ELF-1 (cell line): ENCODE measurements at regions not wholly inside any gene's neighbourhood (a gene's known extent, or its start where the extent isn't known, plus 50 kb on each side); places are given as distances from the start of the nearest gene placed in this dataset.
"Not testable (repeated sequence)": the region's sequence is repeated elsewhere in the genome, so short reads cannot be mapped to it uniquely, and the experiment has no call there.

Source experiments
- DNase-seq: peaks from one replicate; pipeline ENCODE4 v3.0.0-alpha.2; 2016; ENCODE audit warnings: low read depth, low spot score

- DNase-seq: no peak
These were observed 256.4 kb downstream of the ACKR3 start for GRCh38 chr2:236825989-236826510.

GRCh38 chr2:236826606-236827156 lies 257.1 kb downstream of the ACKR3 start:
- no peak for DNase-seq

DNA sequence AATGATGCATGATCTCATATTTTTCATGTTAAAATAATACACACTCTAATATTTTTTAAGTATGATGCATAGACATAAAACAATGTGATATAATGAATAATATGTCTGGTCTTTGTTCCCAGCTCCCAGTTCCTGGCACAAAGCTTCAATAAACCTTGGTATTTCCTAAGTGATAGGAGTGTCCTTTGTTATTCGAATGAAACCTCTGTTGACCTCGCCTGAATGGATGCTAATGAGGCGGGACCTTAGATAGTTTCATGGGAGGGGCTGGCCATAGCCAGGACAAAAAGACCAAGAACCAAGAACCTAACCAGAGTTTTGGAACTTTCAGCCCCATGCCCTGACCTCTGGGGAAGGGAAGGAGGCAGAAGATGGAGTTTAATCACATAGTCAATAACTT lies 257.7 kb upstream of the COPS8 start:
- peak; percentile 78 for DNase-seq

- no peak for DNase-seq
These were observed 256.9 kb upstream of the COPS8 start for GRCh38 chr2:236828820-236829219.

DNA sequence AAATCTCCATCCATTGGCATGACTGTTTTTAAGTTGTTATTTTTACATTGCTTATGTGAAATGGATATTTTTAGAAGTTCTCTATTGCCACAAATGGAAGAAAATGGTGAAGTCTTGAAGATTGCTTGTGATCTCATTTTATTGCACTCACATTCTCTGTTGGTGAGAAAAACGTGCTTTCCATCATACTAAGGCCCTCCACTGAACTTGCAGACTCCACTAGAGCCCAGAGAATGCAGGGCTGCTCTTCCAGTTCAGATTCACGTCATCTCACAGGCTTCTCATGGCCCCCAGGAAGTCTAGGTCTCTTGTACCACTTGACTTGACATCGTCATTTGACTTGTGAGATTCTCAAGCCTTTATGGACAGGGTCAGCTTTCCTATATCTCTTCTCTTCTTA lies 254.8 kb upstream of the COPS8 start:
- no peak for DNase-seq

DNA sequence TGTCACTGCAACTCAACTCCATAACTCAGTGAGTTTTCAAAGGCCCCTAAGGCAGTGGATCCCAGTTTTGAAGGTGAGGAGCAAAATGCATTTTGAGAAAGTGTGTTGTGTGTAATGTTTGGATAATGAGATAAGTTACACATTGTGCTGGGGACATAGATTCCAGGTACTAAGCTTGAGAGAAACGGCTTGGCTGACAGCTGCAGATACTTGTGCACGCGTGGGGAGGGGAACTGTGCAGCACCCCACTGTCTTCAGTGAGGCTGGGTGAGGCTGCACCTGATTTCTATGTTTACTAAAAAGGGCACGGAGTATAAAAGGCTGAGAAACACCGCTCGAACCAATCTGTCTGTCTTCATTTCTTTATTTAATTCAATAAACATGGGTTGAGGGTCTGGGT lies 254.0 kb upstream of the COPS8 start:
- DNase-seq: no peak

- DNase-seq: no peak
These were observed 252.1 kb upstream of the COPS8 start for GRCh38 chr2:236833501-236834073.

GRCh38 chr2:236834284-236834683 lies 251.4 kb upstream of the COPS8 start:
- DNase-seq: no peak

GRCh38 chr2:236835307-236836024 lies 250.2 kb upstream of the COPS8 start:
- DNase-seq: no peak

DNA sequence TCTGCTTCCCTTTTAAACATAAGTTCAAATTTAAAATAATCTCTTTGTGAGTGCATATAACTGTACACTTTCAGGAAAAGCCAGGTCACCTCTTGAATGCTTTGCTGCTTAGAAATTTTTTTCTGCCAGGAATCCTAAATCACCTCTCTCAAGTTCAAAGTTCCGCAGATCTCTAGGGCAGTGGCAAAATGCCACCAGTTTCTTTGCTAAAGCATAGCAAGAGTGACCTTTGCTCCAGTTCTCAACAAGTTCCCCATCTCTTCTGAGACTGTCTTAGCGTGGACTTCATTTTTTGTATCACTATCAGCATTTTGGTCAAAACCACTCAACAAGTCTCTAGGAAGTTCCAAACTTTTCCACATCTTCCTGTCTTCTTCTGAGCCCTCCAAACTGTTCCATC lies 249.7 kb upstream of the COPS8 start:
- not testable (repeated sequence) for DNase-seq

- no peak for DNase-seq
These were observed 245.5 kb upstream of the COPS8 start for GRCh38 chr2:236840215-236840614.

DNA sequence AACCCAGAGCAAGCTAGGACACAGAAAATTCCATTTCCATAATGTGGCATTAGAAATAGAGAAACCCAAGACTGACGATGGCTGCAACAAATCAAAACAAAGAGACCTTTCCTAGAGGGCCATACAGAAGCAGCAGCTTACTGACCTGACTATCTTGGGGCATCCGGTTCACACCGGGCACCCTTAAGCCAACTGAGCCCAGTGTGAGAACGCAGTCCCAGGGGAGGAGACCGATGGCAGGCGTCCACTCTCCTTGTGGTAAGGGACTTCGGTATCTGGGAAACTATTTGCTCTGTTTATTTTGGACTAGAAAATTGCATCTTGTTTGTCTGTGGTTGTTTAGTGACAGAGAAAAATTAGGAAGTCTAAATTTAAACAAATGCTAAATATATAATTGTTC lies 244.8 kb upstream of the COPS8 start:
- DNase-seq: no peak

DNA sequence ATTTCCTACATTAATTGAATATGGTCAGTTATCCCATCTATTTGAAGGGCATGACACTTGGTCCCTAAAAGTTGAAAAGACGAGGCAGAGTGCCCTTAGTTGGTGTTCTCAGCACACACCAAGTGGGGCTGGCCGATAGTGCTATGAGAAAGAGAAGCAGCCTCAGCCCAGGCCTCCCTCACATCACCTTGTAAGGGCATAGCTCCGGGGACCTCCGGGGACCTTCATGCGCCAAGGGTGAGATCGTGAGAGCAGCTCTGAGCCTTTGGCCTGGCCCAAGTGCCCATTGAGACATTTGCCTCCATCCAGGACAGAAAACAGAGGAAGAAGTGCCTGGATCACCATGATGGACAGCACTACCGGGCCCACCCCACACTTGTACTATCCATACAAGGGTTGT lies 244.3 kb upstream of the COPS8 start:
- no peak for DNase-seq

DNA sequence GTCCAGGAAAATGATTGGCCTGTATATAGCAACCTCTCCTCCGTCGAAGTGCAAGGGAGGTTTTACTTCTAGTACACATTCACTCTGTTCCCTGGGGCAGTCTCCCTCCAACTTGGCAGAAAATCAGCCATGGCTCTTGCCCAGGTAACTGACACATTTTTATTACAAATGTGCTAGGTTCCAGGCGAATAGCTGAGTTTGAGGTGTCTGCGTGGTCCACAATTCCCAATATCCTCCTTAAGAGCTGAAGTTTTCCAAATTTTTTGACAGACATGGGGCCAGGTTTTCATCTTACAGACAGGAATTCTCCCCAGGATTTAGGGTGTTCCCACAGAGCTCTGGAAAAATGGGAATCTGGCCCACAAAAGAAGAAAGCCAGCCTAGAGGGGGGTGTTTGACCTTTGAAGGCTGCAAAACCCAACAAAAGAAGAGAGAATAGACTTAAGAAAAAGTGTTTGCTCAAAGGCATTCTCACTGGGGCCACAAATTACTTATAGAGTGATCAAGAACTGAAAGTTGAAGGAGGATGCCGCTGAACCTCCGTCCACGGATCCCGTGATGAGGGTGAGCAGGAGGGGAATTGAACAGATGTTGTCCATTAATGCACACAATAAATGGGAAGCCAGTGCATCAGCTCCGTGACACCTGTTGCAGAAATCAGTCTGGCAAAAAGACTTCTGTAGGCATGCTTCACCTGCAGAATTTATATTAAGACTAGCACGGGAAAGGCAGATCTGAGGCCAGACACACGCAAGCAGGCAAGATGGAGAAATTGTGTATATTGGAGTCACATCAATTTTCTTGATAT lies 242.3 kb upstream of the COPS8 start:
- no peak for DNase-seq

DNA sequence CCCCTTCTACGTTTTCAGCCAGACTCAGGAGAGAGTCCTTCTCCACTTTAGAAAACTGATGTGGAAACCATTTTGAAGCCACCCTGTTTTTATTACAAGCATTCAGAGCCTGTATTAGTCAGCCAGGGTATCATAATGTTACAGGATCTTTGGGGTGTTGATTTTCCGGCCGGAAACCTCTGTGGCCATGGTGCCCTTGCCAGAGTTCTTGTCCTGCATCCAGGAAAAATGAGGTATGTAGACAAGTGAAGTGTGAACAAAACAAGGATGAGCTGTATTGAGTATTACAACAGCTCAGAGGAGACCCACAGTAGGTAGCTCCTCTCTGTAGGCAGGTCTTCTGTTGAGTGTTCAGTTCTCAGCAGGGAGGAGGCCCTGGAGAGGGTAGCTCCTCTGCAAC lies 241.0 kb upstream of the COPS8 start:
- DNase-seq: no peak

DNA sequence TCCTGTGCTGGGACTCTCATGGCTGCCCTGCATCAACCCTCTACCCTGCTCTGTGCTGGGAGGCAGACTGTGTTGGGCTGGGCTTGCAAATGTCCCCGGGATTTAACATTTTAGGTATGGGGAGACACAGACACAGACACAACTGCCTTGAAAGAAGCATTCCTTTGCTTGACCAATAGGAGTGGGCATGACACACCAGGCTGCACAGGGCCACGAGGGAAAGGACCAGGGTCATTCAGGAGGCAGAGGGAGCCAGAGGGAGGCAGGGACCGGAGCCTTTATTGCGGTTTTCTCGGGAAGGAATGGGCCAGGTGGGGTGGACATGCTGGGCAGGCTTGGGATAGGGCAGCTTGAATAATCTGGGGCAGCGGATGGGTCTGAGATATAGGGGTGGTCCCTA lies 238.7 kb upstream of the COPS8 start:
- no peak for DNase-seq

- DNase-seq: peak; percentile 73
These were observed 238.0 kb upstream of the COPS8 start for GRCh38 chr2:236847538-236848263.

GRCh38 chr2:236848501-236848900 lies 237.2 kb upstream of the COPS8 start:
- DNase-seq: no peak

- DNase-seq: no peak
These were observed 236.2 kb upstream of the COPS8 start for GRCh38 chr2:236849508-236849907.

DNA sequence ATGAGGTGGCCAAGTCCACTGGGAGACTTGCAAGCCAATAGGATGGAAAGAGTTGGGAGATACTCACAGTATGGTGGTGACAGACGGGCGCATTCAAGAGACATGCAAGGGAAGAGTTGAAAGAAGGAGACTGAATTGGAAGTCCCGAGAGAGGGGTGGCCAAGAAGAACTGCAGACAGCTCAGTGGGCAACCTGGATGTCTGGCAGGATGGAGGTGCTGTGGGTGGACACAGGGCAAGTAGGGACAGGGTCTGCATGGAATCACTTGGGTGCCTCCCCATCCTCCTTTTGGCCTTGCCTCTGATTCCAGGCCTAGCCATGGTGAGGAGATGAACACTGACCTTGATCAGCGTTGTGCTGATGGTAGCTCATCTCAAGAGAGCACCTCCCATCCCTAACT lies 235.7 kb upstream of the COPS8 start:
- no peak for DNase-seq

- DNase-seq: no peak
These were observed 234.5 kb upstream of the COPS8 start for GRCh38 chr2:236851187-236851586.
